ENCODE measurements at regions not wholly inside any gene's neighbourhood (a gene's known extent, or its start where the extent isn't known, plus 50 kb on each side); places are given as distances from the start of the nearest gene placed in this dataset.

- Histone ChIP-seq H3K4me3 (ENCODE audit: low read length) (no peak overlapping the region), H3K9ac (ENCODE audit: low read length) (no peak overlapping the region), H3K36me3 (ENCODE audit: low read depth, low read length) (no peaks in the 10 kb centered on the region), H3K9me2 (replicated peaks; ENCODE audit: low read length) (no peaks in the 10 kb centered on the region), H3K4me1 (ENCODE audit: insufficient read depth, low read length) (no peaks in the 10 kb centered on the region), H3K27me3 (ENCODE audit: low read length) (no peaks in the 10 kb centered on the region), H3K27ac (ENCODE audit: low read length) (no peak overlapping the region), H3K9me3 (ENCODE audit: low read length) (no peaks in the 10 kb centered on the region), H3F3A (ENCODE audit: low read length, unreplicated experiment) (no peaks in the 10 kb centered on the region), H2AFZ (ENCODE audit: low read length) (no peak overlapping the region), H4K20me1 (ENCODE audit: low read length) (no peaks in the 10 kb centered on the region), H3K79me2 (ENCODE audit: low read length) (no peaks in the 10 kb centered on the region), H3K4me2 (ENCODE audit: low read length) (no peak overlapping the region)
- TF ChIP-seq EZH2phosphoT487 (IDR thresholded peaks at IDR 0.05; ENCODE audit: borderline replicate concordance, low read length) (no peak), CTCF (conservative IDR thresholded peaks at IDR 0.05; ENCODE audit: low read depth, low read length) (no peak), EZH2 (IDR thresholded peaks at IDR 0.05; ENCODE audit: low read length, unreplicated experiment) (no peak)
- CTCF ChIA-PET: no interaction called here
- ATAC-seq (no peak), DNase-seq (peak; percentile 13)
- no TSS peak for BruUV-seq (replicated peaks)
- POLR2A ChIA-PET (ENCODE audit: unreplicated experiment): no interaction called here
- intact Hi-C loops (cut with micrococcal nuclease): no loop called here
These were observed 219.7 kb upstream of the PRICKLE1 start for GRCh38 chr12:42809226-42809625.

GRCh38 chr12:42807766-42808165 is 218.2 kb upstream of the PRICKLE1 start:
- Histone ChIP-seq H3K27me3 (ENCODE audit: low read length) (no peaks in the 10 kb centered on the region), H3K4me1 (ENCODE audit: insufficient read depth, low read length) (no peaks in the 10 kb centered on the region), H3K9ac (ENCODE audit: low read length) (no peak overlapping the region), H2AFZ (ENCODE audit: low read length) (no peak overlapping the region), H3K4me2 (ENCODE audit: low read length) (no peak overlapping the region), H3K27ac (ENCODE audit: low read length) (no peak overlapping the region), H3K9me2 (replicated peaks; ENCODE audit: low read length) (no peaks in the 10 kb centered on the region), H3K9me3 (ENCODE audit: low read length) (no peaks in the 10 kb centered on the region), H3K79me2 (ENCODE audit: low read length) (no peaks in the 10 kb centered on the region), H3K4me3 (ENCODE audit: low read length) (no peak overlapping the region), H3K36me3 (ENCODE audit: low read depth, low read length) (no peaks in the 10 kb centered on the region), H3F3A (ENCODE audit: low read length, unreplicated experiment) (no peaks in the 10 kb centered on the region), H4K20me1 (ENCODE audit: low read length) (no peaks in the 10 kb centered on the region)
- no peak for TF ChIP-seq EZH2 (IDR thresholded peaks at IDR 0.05; ENCODE audit: low read length, unreplicated experiment)
- no peak for TF ChIP-seq CTCF (conservative IDR thresholded peaks at IDR 0.05; ENCODE audit: low read depth, low read length)
- no peak for TF ChIP-seq EZH2phosphoT487 (IDR thresholded peaks at IDR 0.05; ENCODE audit: borderline replicate concordance, low read length)
- DNase-seq (no peak), ATAC-seq (no peak)
- POLR2A ChIA-PET (ENCODE audit: unreplicated experiment): no interaction called here
- intact Hi-C loops (cut with micrococcal nuclease): no loop called here
- CTCF ChIA-PET: no interaction called here
- BruUV-seq (replicated peaks): no TSS peak

GRCh38 chr12:42807251-42807650 is 217.7 kb upstream of the PRICKLE1 start:
- no peak overlapping the region for H3K4me3 ChIP-seq (ENCODE audit: low read length)
- H3K4me2 ChIP-seq (ENCODE audit: low read length): no peak overlapping the region
- no peaks in the 10 kb centered on the region for H4K20me1 ChIP-seq (ENCODE audit: low read length)
- no peaks in the 10 kb centered on the region for H3K9me3 ChIP-seq (ENCODE audit: low read length)
- H3K36me3 ChIP-seq (ENCODE audit: low read depth, low read length): no peaks in the 10 kb centered on the region
- ATAC-seq (no peak), DNase-seq (no peak)
- H3K9me2 ChIP-seq (replicated peaks; ENCODE audit: low read length): no peaks in the 10 kb centered on the region
- H3K27me3 ChIP-seq (ENCODE audit: low read length): no peaks in the 10 kb centered on the region
- H3K27ac ChIP-seq (ENCODE audit: low read length): no peak overlapping the region
- POLR2A ChIA-PET (ENCODE audit: unreplicated experiment): no interaction called here
- no peak overlapping the region for H3K9ac ChIP-seq (ENCODE audit: low read length)
- no peak overlapping the region for H2AFZ ChIP-seq (ENCODE audit: low read length)
- no peaks in the 10 kb centered on the region for H3K4me1 ChIP-seq (ENCODE audit: insufficient read depth, low read length)
- CTCF ChIA-PET: no interaction called here
- no peaks in the 10 kb centered on the region for H3F3A ChIP-seq (ENCODE audit: low read length, unreplicated experiment)
- no peak for TF ChIP-seq CTCF (conservative IDR thresholded peaks at IDR 0.05; ENCODE audit: low read depth, low read length)
- TF ChIP-seq EZH2 (IDR thresholded peaks at IDR 0.05; ENCODE audit: low read length, unreplicated experiment): no peak
- no peak for TF ChIP-seq EZH2phosphoT487 (IDR thresholded peaks at IDR 0.05; ENCODE audit: borderline replicate concordance, low read length)
- intact Hi-C loops (cut with micrococcal nuclease): no loop called here
- no peaks in the 10 kb centered on the region for H3K79me2 ChIP-seq (ENCODE audit: low read length)
- BruUV-seq (replicated peaks): no TSS peak

Measured in PC-3 (cell line).